PC-9 (cell line): ENCODE measurements at regions not wholly inside any gene's neighbourhood (a gene's known extent, or its start where the extent isn't known, plus 50 kb on each side); places are given as distances from the start of the nearest gene placed in this dataset.

Experiments used
- BruUV-seq: library from RNA; stranded (reverse); fragments of 400-500 nt; replicated peaks from 2 replicates; lab custom pipeline; 2021; lab: Mats Ljungman, UMichigan
- CTCF ChIA-PET: fragments of 300-600 bp; sonication (Branson Sonifier 250); formaldehyde crosslinking; loops from one replicate; lab custom pipeline; 2022; ENCODE audit warnings: antibody characterized with exemption; lab: Charles Lee
- POLR2A ChIA-PET: fragments of 300-600 bp; sonication (Branson Sonifier 250); formaldehyde crosslinking; loops from one replicate; lab custom pipeline; 2022; ENCODE audit warnings: antibody characterized with exemption; ENCODE audit not compliant: unreplicated experiment; lab: Charles Lee
- DNase-seq, 2 experiments: peaks; one replicate each; pipeline versions ENCODE4 v3.0.0 to v3.0.0-alpha.2; 2015 to 2022; ENCODE audit warnings: mixed read lengths in 1 of 2
- H2AFZ ChIP-seq: fragments of 200-600 bp; sonication (generic); 2 replicates; pipeline ENCODE4 v1.8.1; 2017; ENCODE audit warnings: antibody characterized with exemption
- H3F3A ChIP-seq: fragments of 200-600 bp; sonication (generic); 2 replicates; pipeline ENCODE4 v1.8.1; 2017; ENCODE audit warnings: antibody characterized with exemption, mild to moderate bottlenecking, low read depth; ENCODE audit not compliant: insufficient read depth
- H3K27ac ChIP-seq: fragments of 200-600 bp; sonication (generic); 2 replicates; pipeline ENCODE4 v1.6.1; 2016; ENCODE audit warnings: mixed run types
- H3K27me3 ChIP-seq: fragments of 200-600 bp; sonication (generic); 2 replicates; pipeline ENCODE4 v1.6.1; 2016; ENCODE audit warnings: low read depth, mixed run types; ENCODE audit not compliant: insufficient read depth
- H3K36me3 ChIP-seq: fragments of 200-600 bp; sonication (generic); 2 replicates; pipeline ENCODE4 v1.6.1; 2016; ENCODE audit warnings: low read depth, mixed run types
- H3K4me1 ChIP-seq: fragments of 200-600 bp; sonication (generic); replicated peaks from 2 replicates; pipeline ENCODE4 v1.6.1; 2016; ENCODE audit warnings: mixed run types; ENCODE audit not compliant: insufficient read depth
- H3K4me2 ChIP-seq: fragments of 200-600 bp; sonication (generic); 2 replicates; pipeline ENCODE4 v1.6.1; 2017; ENCODE audit warnings: mixed run types
- H3K4me3 ChIP-seq: fragments of 200-600 bp; sonication (generic); 2 replicates; pipeline ENCODE4 v1.6.1; 2016; ENCODE audit warnings: mixed run types
- H3K79me2 ChIP-seq: fragments of 200-600 bp; sonication (generic); 2 replicates; pipeline ENCODE4 v1.6.1; 2017; ENCODE audit warnings: low read depth, mixed run types
- H3K9me2 ChIP-seq: fragments of 200-600 bp; sonication (generic); 2 replicates; pipeline ENCODE4 v1.8.1; 2017; ENCODE audit warnings: mild to moderate bottlenecking; ENCODE audit not compliant: insufficient read depth
- H3K9me3 ChIP-seq: fragments of 200-600 bp; sonication (generic); 2 replicates; pipeline ENCODE4 v1.8.1; 2016; ENCODE audit warnings: low read depth; ENCODE audit not compliant: insufficient read depth
- H4K20me1 ChIP-seq: fragments of 200-600 bp; sonication (generic); 2 replicates; pipeline ENCODE4 v1.8.1; 2017; ENCODE audit not compliant: insufficient read depth
- CTCF ChIP-seq: fragments of 200-600 bp; sonication (generic); conservative IDR thresholded peaks from 2 replicates; pipeline ENCODE4 v1.6.1; 2017; ENCODE audit warnings: mixed run types, antibody characterized with exemption, mild to moderate bottlenecking, moderate library complexity
- EZH2 ChIP-seq: fragments of 200-600 bp; sonication (generic); IDR thresholded peaks from 2 replicates; pipeline ENCODE4 v1.8.0; 2017; ENCODE audit warnings: antibody characterized with exemption, low read depth
- intact Hi-C: fragments of 100-400 bp; cut with micrococcal nuclease; formaldehyde crosslinking; loops from one replicate; pipeline ENCODE4 v1.10.0; 2022; ENCODE audit not compliant: unreplicated experiment

GRCh38 chr7:153099235-153099634, 339.7 kb downstream of the ACTR3B start:
- H3F3A ChIP-seq: no peaks in the 10 kb centered on the region
- H3K79me2 ChIP-seq: no peaks in the 10 kb centered on the region
- H4K20me1 ChIP-seq: no peaks in the 10 kb centered on the region
- no peak overlapping the region for H3K27ac ChIP-seq
- POLR2A ChIA-PET: no interaction called here
- CTCF ChIA-PET: no interaction called here
- no peaks in the 10 kb centered on the region for H3K36me3 ChIP-seq
- no peaks in the 10 kb centered on the region for H3K9me3 ChIP-seq
- H3K27me3 ChIP-seq: peaks cover 87% of the 10 kb centered on the region
- no peak overlapping the region for H3K4me3 ChIP-seq
- intact Hi-C loops: no loop called here
- H2AFZ ChIP-seq: no peak overlapping the region
- no peaks in the 10 kb centered on the region for H3K9me2 ChIP-seq
- BruUV-seq: no TSS peak
- no peak for DNase-seq
- TF ChIP-seq EZH2: no peak
- TF ChIP-seq CTCF: no peak
- no peaks in the 10 kb centered on the region for H3K4me1 ChIP-seq
- no peak overlapping the region for H3K4me2 ChIP-seq

- Histone ChIP-seq H3K36me3 (no peaks in the 10 kb centered on the region), H3K4me3 (no peak overlapping the region), H3K9me2 (no peaks in the 10 kb centered on the region), H3F3A (no peaks in the 10 kb centered on the region), H3K27me3 (peaks cover 86% of the 10 kb centered on the region), H4K20me1 (no peaks in the 10 kb centered on the region), H3K4me1 (no peaks in the 10 kb centered on the region), H3K79me2 (no peaks in the 10 kb centered on the region), H2AFZ (no peak overlapping the region), H3K27ac (no peak overlapping the region), H3K4me2 (no peak overlapping the region), H3K9me3 (no peaks in the 10 kb centered on the region)
- ChIA-PET CTCF (no interaction called here), POLR2A (no interaction called here)
- DNase-seq: no peak
- TF ChIP-seq EZH2: no peak
- no peak for TF ChIP-seq CTCF
- intact Hi-C loops: no loop called here
- no TSS peak for BruUV-seq
Observed at GRCh38 chr7:153100691-153101237, 341.2 kb downstream of the ACTR3B start.

GRCh38 chr7:153103202-153103601, 343.6 kb downstream of the ACTR3B start:
- Histone ChIP-seq H3K4me2 (no peak overlapping the region), H3K27me3 (peaks cover 86% of the 10 kb centered on the region), H3K27ac (no peak overlapping the region), H3K9me2 (no peaks in the 10 kb centered on the region), H3F3A (no peaks in the 10 kb centered on the region), H3K9me3 (no peaks in the 10 kb centered on the region), H3K79me2 (no peaks in the 10 kb centered on the region), H3K4me1 (no peaks in the 10 kb centered on the region), H4K20me1 (no peaks in the 10 kb centered on the region), H2AFZ (no peak overlapping the region), H3K36me3 (no peaks in the 10 kb centered on the region), H3K4me3 (no peak overlapping the region)
- no TSS peak for BruUV-seq
- no peak for DNase-seq
- no peak for TF ChIP-seq CTCF
- TF ChIP-seq EZH2: no peak
- POLR2A ChIA-PET: no interaction called here
- intact Hi-C loops: no loop called here
- CTCF ChIA-PET: no interaction called here
